ENCODE measurements at regions not wholly inside any gene's neighbourhood (a gene's known extent, or its start where the extent isn't known, plus 50 kb on each side); places are given as distances from the start of the nearest gene placed in this dataset.
A peak's percentile ranks its signal among the peaks of the same experiment; 100 is the strongest.

- no peak for DNase-seq (ENCODE audit: low read depth)
These were observed 293.8 kb upstream of the CTSO start for GRCh38 chr4:156247470-156247869.

GRCh38 chr4:156243015-156243414 lies 289.3 kb upstream of the CTSO start:
- DNase-seq (ENCODE audit: low read depth), result no peak

- DNase-seq (ENCODE audit: low read depth), result peak; percentile 94
These were observed 288.7 kb upstream of the CTSO start for GRCh38 chr4:156242390-156242789.

- DNase-seq (ENCODE audit: low read depth), result no peak
These were observed 288.2 kb upstream of the CTSO start for GRCh38 chr4:156241896-156242295.

- DNase-seq (ENCODE audit: low read depth), result no peak
These were observed 284.5 kb upstream of the CTSO start for GRCh38 chr4:156238171-156238570.

GRCh38 chr4:156237231-156237630 lies 283.6 kb upstream of the CTSO start:
- no peak for DNase-seq (ENCODE audit: low read depth)

- no peak for DNase-seq (ENCODE audit: low read depth)
These were observed 276.5 kb upstream of the CTSO start for GRCh38 chr4:156230176-156230575.

- no peak for DNase-seq (ENCODE audit: low read depth)
These were observed 275.0 kb upstream of the CTSO start for GRCh38 chr4:156228676-156229075.

GRCh38 chr4:156227321-156227720 lies 273.7 kb upstream of the CTSO start:
- no peak for DNase-seq (ENCODE audit: low read depth)

GRCh38 chr4:156223985-156224384 lies 270.3 kb upstream of the CTSO start:
- DNase-seq (ENCODE audit: low read depth), result no peak

GRCh38 chr4:156217236-156217635 lies 263.6 kb upstream of the CTSO start:
- no peak for DNase-seq (ENCODE audit: low read depth)

GRCh38 chr4:156201050-156201449 lies 247.4 kb upstream of the CTSO start:
- DNase-seq (ENCODE audit: low read depth), result no peak

- no peak for DNase-seq (ENCODE audit: low read depth)
These were observed 244.8 kb upstream of the CTSO start for GRCh38 chr4:156198511-156198910.

GRCh38 chr4:156197216-156197615 lies 243.6 kb upstream of the CTSO start:
- DNase-seq (ENCODE audit: low read depth), result no peak

GRCh38 chr4:156196722-156197121 lies 243.1 kb upstream of the CTSO start:
- no peak for DNase-seq (ENCODE audit: low read depth)

- DNase-seq (ENCODE audit: low read depth), result no peak
These were observed 242.2 kb upstream of the CTSO start for GRCh38 chr4:156195914-156196313.

GRCh38 chr4:156194896-156195295 lies 241.2 kb upstream of the CTSO start:
- peak; percentile 11 for DNase-seq (ENCODE audit: low read depth)

GRCh38 chr4:156193800-156194199 lies 240.1 kb upstream of the CTSO start:
- peak; percentile 39 for DNase-seq (ENCODE audit: low read depth)

- DNase-seq (ENCODE audit: low read depth), result peak; percentile 40
These were observed 239.4 kb upstream of the CTSO start for GRCh38 chr4:156193106-156193505.

- no peak for DNase-seq (ENCODE audit: low read depth)
These were observed 238.4 kb upstream of the CTSO start for GRCh38 chr4:156192033-156192432.

- no peak for DNase-seq (ENCODE audit: low read depth)
These were observed 237.5 kb upstream of the CTSO start for GRCh38 chr4:156191044-156191781.

GRCh38 chr4:156190615-156191014 lies 236.9 kb upstream of the CTSO start:
- peak; percentile 64 for DNase-seq (ENCODE audit: low read depth)

- DNase-seq (ENCODE audit: low read depth), result peak; percentile 45
These were observed 234.9 kb upstream of the CTSO start for GRCh38 chr4:156188596-156188995.

GRCh38 chr4:156186111-156186510 lies 232.4 kb upstream of the CTSO start:
- no peak for DNase-seq (ENCODE audit: low read depth)
